ENCODE measurements at regions not wholly inside any gene's neighbourhood (a gene's known extent, or its start where the extent isn't known, plus 50 kb on each side); places are given as distances from the start of the nearest gene placed in this dataset.
A peak's percentile ranks its signal among the peaks of the same experiment; 100 is the strongest.
"Not testable (repeated sequence)": the region's sequence is repeated elsewhere in the genome, so short reads cannot be mapped to it uniquely, and the experiment has no call there.

DNA sequence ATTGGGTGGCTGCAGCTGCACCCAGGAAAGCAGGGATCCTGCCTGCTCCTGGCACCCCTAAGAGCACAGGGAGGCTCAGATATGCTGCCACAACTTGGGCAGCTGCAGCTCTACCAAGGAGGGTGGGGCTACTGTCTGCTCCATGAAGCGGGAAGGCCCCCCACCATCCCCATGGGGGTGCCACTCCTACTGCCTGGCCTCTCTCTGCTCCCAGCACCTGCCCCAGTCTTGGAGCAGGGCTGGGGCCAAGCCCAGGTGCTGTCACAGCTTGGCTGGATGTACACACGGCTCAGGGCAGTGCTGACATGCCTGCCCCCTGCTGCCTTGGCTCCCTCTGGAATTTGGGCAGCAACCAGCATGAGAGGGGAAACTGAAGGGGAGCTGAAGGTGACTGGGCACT is 214.7 kb upstream of the PLPPR1 start:
- no peak for DNase-seq

DNA sequence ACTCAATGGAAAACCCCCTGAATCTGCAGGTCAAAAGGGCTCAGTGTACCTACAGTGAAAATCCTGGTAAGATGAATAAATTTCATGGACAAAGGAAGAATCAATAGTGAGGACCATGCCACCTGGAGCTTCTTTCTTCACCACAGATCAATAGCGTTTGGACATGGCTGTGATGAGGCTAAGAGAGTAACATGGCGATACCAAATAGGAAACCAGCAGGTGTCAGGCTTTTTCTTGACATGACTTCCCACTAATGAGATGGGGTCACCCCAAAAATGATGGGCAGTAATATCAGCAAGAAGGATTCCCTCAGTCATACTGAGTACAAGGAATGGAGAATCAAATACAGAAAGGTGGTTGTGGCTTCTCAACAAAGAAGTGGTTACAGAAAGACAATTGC is 208.5 kb upstream of the PLPPR1 start:
- DNase-seq, result no peak

DNA sequence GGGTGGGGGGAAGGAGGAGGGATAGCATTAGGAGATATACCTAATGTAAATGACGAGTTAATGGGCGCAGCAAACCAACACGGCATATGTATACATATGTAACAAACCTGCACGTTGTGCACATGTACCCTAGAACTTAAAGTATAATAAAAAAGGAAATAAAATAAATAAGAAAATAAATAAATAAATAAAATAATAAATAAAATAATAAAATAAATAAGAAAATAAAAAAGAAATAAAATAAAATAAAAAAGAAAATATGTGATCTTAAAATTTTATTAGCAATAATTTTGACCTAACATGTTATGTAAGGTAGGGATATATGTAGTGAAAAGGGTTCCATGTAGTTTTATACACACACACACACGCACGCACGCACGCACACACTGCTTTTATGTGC is 195.5 kb upstream of the PLPPR1 start:
- not testable (repeated sequence) for DNase-seq

DNA sequence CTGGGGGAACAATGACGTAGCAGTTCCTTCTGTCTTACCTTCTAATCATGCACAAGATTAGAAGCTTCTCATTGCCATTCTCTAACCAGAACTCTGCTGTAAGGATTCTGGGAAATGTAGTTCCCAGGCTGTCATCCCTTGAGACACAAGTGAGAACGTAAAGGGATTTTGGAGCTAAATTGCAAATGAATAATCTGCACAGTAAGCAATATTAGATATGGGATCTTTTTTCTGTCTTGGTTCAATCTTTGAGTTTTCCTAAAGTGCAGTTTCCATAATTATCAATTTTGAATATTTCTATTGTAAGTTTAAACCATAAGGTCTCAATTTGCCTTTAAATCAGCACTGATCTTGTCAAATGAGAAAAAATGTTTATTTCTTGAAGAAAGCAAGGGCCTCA is 189.7 kb upstream of the PLPPR1 start:
- no peak for DNase-seq

DNA sequence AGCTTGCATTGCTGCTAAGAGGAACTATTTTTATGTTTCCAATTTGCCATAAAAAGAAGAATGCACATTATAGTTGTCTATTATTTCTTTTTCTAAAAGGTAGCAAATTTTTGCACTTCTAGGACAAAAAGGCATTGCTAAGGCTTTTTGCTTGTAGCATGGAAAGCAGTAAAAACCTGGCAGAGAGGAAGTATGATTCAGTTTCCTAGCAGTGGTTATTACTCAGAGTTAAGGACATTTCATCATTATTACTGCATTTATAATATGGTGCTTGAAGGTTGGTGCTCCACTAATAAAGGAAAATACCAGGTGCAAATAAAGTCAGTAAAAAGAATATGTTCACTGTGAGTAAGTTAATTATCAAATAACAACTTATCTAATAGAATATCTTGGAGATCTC is 179.8 kb upstream of the PLPPR1 start:
- peak; percentile 13 for DNase-seq

DNA sequence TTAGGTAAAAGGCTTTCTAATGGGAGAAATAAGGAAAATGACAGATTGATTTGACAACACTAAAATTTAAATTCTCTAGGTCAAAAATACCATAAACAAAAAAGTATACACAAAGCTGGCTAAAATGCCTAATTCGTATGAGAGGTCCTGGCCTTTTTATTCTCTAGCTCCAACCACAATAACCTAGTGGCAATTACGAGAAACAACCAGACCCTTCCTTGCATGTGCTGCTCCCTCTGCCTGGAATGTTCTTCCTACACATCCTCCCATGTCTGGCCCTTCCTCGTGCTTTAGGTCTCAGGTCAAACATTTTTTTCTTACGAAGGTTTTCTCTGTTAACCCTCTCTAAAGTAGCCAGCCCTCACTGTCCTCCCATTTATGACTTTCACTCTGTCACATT is 176.4 kb upstream of the PLPPR1 start:
- DNase-seq, result no peak

DNA sequence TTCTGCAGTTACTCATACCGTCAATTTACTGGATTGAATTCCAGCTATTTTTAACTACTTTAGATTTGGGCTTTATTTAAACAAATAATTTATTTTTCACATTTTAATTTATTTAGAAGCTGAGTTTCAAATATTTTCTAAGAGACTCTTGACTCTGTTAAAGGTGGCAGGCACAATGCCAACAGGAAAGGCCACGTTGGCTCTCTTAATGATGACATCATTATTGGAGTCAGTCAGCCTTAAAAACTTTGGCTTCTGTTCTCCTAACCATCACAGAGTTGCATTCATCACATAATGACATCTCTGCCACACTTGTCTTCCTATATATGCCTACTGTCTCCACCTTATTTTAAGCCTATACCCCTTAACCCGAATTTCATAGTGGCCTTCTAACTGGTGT is 172.3 kb upstream of the PLPPR1 start:
- peak; percentile 1 for DNase-seq

DNA sequence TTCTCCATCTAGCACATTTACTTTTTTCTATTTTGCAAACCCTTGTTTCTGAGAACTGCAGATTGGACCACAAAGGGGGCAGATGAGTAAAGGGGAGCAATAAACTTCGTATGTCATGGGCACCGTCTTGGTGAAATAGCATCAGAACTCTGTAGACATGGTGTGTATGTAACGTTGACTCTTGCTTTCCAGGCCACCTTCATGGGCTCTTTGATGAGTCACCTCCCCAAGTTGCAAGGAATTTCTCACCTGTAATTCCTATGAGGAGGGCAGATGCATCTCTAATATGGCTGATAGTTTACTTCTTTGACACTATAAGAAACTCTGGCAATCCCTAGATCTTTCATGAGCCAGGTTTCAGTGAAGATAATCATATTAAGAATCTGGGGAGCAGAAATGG is 163.4 kb upstream of the PLPPR1 start:
- no peak for DNase-seq

DNA sequence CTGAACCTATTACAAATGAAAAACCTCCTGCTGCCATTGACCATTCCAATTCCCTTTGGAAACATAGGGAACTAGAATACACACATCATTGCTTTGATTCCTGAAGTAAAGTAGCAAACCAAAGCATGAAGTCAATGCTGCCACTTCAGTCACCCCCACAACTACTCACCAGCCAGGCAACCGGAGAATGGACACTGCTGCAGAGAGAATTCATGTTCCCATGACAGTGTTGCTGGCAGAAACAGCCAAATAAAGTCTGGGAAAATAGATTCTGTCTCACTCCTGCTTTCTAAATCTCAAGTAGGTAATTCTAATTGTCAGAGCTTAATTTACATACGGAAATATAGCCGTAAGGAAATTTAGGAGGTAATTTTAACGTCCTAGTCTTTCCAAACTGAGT is 162.9 kb upstream of the PLPPR1 start:
- no peak for DNase-seq

DNA sequence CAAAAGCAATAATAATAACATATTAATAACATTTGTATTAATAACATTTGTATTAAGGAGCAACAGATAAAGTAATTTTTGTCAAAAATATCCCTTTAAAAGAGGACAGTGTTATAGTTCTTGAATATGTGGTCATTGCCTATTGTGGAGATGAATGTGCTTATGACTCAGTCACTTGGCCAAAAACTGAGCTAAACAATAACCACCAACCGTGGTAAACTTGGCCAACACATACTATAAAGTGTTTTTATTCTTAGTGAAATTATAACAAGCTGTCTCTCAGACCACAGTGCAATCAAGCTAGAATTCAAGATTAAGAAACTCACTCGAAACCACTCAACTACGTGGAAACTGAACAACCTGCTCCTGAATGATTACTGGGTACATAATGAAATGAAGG is 159.2 kb upstream of the PLPPR1 start:
- no peak for DNase-seq

DNA sequence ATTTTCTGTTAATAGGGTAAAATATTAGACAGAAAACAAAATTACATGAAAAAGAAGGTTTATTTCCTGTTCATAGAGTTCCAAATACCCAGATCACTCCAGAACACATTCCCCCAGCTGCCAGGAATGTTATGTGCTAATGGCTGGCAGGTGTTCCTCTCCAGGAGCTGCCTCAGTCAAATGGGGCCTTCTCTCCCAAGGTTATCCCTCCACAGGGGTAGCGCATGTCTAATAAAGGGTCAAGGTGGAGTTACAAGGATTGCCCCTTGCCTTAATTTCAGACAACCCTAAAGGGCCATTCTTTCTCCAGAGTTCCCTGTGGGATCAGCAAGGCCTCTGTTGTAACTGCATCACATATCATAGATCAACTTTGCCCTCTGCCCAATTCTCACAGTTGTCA is 148.6 kb upstream of the PLPPR1 start:
- no peak for DNase-seq

DNA sequence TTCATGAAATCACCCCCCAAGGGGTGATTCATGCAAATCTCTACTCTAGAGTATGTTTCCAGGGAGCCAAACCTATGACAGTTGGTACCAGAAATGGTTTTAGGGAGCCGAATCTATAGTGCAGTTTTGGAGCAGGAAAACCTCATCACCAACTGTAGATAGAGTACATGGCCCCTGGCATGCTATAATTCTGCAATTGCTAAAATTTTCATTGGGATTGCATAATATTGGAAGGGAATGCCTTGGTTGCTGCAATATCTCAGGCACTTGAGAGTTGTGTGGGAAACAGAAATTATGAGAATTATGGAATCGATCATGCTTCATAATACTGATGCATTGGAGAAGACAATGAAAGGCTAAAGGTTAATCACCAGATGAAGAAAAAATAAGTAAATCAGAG is 148.2 kb upstream of the PLPPR1 start:
- DNase-seq, result no peak

DNA sequence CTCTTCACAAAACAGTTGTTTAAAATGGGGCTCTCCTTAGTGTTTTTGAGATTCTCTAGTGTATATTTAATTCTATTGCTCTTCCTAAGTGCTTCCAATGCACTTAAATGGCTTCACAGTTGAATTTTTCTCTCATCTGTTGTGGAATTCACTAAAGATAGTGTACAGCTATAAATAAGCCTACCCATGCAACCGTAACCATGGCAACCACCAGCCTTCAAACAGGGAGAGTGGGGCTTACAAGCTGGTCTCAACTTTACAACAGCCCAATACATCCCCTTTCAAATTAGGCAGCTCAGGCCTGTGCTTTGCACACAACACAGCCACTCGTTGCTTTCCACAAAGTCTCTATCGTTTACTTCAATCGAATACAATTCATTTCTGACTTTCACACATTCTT is 144.0 kb upstream of the PLPPR1 start:
- DNase-seq, result no peak

DNA sequence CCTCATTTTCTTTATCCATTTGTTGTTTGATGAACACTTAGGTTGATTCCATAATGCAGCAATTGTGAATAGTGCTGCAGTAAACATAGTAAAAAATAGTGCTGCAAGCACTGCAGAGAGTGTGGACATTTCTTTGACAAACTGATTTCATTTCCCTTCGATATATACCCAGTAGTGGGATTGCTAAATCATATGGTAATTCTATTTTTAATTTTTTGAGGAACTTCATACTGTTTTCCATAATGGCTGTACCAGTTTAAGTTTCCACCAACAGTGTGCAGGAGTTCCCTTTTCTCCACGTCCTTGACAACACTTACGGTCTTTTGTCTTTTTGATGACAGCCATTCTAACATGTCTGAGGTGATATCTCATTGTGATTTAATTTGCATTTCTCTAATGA is 138.2 kb upstream of the PLPPR1 start:
- DNase-seq, result no peak

DNA sequence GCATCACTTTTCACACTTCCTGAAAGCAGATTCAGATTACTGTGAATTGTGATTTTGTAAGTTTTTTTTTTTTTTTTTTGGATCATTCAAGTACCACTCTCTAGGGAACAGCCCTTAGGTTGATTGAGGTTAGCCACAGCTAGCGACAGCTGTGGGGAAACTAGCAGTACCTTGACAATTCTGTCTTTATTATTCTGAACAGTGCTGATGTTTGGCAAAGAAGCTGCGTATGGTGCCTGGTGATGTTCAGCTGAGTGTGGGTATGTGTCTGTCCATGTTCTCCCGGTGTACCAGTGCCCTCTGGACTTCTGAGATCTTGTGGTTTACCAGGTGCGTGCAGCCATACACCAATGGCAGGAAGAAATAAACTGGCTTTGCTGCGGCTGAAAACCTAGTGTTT is 117.3 kb upstream of the PLPPR1 start:
- DNase-seq, result no peak

DNA sequence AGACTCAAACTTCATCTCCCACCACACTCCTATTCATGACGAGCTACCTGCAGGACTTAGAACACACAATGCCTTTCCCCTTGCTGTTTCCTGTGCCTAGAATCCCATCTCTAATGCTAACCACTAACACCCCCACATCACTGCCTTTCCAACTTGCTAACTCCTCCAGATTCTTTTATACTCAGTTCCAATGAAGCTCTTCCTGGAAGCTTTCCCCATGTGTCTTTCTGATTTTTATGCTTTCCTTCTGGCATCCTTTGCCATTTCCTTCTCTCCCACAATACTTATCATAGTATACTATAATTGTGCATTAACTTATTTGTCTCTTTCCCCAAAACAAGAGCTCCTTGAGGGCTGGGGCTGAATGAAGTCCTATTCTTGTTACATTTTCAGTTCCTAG is 115.3 kb upstream of the PLPPR1 start:
- DNase-seq, result no peak

DNA sequence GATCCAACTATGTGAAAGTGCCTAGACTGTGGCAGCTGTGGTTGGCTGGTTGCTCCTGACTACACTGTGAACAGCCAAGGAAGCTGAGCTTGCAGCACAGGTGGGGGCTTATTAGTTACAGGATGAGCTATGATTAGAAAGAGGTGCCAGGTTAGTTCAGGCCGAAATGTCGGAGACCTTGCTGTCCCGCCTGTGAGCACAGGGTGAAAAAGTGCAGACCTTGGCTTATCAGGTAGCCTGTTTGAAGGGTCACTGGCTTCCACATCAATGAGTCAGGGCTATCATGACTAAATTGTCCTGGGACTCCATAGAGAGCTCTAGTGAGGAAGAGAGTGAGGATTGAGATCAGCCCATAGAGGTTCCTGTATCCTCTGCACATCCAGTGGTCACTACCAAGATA is 114.3 kb upstream of the PLPPR1 start:
- no peak for DNase-seq

DNA sequence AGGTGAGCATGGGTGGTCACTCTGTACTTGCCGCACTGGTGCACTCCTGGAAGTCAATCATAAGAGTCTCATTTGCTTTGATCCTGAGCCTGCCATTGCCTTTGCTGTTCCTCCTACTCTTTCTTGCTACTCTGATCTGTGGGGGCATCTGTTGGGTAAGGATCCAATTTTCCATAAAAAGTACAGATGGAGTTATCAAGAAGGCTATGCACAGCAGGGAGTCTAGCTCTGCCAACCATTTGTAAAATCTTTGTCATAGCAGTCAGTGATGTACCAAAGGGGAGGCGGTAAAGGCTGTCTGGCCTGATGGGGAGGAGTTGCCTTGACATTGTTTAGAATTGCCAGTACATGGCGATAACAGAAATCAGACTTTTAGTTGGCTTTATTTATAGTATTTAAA is 109.0 kb upstream of the PLPPR1 start:
- no peak for DNase-seq

DNA sequence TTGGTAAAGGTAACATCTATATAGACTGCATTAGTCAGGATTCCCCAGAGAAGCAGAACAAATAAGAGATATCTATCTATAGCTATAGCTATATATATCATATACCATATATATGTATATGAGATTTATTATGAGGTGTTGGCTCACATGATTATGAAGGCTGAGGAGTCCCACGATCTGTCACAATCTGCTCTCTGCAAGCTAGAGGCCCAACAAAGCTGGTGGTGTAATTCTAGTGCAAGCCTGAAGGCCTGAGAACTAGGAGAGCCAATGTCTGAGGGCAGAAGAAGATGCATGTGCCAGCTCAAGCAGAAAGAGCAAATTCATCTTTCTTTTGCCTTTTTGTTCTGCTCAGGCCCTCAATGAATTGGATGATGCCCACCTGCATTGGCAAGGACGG is 102.2 kb upstream of the PLPPR1 start:
- DNase-seq, result no peak

DNA sequence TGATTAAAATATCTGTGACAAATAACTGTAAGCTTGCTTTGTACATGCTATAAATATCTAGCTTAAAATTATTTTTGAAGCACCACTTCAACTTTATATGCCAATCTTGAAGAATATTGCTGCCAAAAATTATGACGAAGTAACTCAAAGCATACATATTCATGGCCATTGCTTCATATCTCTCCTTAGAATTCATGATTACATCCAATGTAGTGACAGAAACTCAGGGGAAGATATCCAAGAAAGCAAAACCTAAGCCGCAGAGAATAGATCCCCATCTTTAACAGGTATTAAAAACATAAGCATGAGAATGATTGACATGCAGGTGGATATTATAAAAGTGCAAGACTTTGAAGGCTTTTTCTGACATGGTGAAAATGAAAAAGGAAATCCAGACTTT is 100.8 kb upstream of the PLPPR1 start:
- DNase-seq, result no peak

DNA sequence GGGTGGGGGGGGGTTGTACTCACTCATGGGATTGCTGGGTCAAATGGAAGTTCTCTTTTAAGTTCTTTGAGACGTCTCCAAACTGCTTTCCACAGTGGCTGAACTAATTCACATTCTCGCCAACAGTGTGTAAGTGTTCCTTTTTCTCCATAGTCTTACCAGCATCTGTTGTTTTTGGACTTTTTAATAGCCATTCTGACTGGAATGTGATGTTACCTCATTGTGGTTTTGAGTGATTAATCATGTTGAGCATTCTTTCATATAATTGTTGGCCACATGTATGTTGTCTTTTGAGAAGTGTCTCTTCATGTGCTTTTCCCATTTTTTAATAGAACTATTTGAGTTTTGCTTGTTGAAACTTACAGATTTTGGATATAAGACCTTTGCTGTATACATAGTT is 94.9 kb upstream of the PLPPR1 start:
- peak; percentile 43 for DNase-seq

DNA sequence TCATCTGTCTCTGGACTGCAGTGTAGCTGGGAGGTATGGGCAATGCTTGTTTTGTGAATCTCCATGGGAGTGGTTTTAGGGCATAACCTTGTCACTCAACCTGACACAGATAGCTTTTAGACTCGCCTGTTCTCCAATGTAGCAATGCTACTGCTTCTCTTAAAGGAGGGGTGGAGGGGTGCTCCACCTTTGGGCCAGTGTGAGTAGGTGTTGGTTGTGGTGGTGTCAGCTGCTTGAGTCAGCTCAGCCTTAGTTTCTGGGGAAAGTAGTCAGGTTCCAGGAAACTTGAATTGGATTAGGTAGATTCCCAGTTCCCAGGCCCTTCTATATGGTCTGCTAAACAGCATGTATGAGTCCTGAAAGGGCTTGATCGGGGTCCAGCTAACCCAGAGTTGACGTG is 91.1 kb upstream of the PLPPR1 start:
- no peak for DNase-seq

DNA sequence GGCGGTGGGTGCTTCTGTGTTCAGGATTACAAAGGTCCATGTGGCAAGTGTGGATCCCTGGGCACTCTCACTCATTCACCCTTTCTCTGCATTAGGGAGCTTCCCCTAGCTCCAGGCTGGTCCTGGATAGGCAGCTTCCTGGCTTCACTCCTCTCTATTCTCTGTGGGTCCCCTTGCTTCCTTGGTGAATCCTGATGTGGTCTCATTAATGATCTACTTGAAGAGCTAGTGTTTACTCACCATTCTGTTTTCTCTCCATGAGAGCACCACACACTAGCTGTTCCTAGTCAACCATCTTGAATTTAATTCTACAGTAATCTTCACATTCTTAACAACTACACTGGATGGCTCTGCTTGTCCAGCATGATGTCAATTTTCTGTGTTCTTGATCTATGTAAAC is 90.0 kb upstream of the PLPPR1 start:
- no peak for DNase-seq

DNA sequence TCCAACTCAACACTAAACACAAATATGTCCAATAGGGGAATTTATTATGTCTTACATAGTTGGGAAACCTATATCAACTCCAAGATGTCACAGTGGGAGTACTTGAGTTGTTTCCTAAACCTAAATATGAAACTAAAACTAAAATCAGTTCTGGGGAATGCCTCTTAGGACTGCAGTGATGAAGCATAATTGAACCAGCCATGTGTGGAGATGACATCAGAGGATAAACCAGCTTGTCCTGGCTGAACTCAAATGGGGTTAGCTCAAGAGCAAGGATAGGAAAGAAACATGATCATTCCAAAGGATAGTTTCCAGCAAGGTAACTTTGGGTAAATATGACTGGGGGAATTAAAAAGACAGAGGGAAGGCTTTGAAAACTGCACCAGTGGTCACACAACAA is 88.9 kb upstream of the PLPPR1 start:
- no peak for DNase-seq

DNA sequence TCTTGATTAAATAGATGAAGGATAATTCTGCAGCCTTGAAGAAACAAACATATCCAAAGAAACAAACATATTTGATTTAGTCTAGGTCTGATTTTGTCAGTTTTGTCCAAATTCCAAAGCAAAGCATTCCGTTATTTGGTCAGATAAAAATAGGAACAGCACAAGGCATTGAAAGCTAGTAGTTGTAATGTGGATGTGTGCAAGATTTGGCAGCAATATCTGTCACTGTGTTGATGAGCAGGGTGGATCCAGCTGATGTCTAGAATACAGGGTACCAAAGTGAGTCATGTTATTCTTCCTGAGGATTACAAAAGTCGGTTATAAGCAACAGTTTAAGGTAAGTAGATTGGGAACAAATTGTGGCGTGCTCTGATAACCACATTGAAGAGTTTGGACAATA is 69.3 kb upstream of the PLPPR1 start:
- no peak for DNase-seq
